Tibial nerve (tissue), 4 donors: ENCODE measurements at regions not wholly inside any gene's neighbourhood (a gene's known extent, or its start where the extent isn't known, plus 50 kb on each side); places are given as distances from the start of the nearest gene placed in this dataset.

Experiments used
- DNase-seq, 2 donors: peaks; one replicate each; pipeline ENCODE4 v3.0.0-alpha.2; 2019; ENCODE audit warnings: low spot score in 2 of 2
- H3K27ac ChIP-seq, 4 donors: fragments of 200-600 bp; sonication (generic) in 3 of 4; one replicate each; pipeline ENCODE4 v1.5.1; 2017 to 2019; ENCODE audit warnings: mild to moderate bottlenecking in 1 of 4
- H3K27me3 ChIP-seq, 2 donors: fragments of 200-600 bp; sonication (generic) in 1 of 2; one replicate each; pipeline versions ENCODE4 v1.5.1 to v1.6.0; 2017 to 2019
- H3K36me3 ChIP-seq, 3 donors: fragments of 200-600 bp; sonication (generic); one replicate each; pipeline ENCODE4 v1.5.1; 2018 to 2019
- H3K4me1 ChIP-seq, 4 donors: fragments of 200-600 bp; sonication (generic) in 3 of 4; one replicate each; pipeline ENCODE4 v1.5.1; 2017 to 2019
- H3K4me3 ChIP-seq, 4 donors: fragments of 200-600 bp; sonication (generic) in 3 of 4; one replicate each; pipeline ENCODE4 v1.5.1; 2017 to 2019; ENCODE audit warnings: mild to moderate bottlenecking in 1 of 4, moderate library complexity in 1 of 4
- H3K9me3 ChIP-seq, 4 donors: fragments of 200-600 bp; sonication (generic) in 3 of 4; one replicate each; pipeline ENCODE4 v1.5.1; 2017 to 2019
- CTCF ChIP-seq, 5 experiments: fragments of 200-600 bp in 3 of 5; fragments of 450-650 bp in 2 of 5; sonication (generic) in 3 of 5; IDR thresholded peaks; one replicate each; pipeline ENCODE4 v1.5.1; 2016 to 2019; ENCODE audit warnings: antibody characterized with exemption in 5 of 5, mild to moderate bottlenecking in 3 of 5, moderate library complexity in 2 of 5
- EP300 ChIP-seq, 2 donors: sonication (generic); formaldehyde crosslinking; IDR thresholded peaks; one replicate each; pipeline ENCODE4 v1.6.1; 2017; ENCODE audit warnings: antibody characterized with exemption in 2 of 2, mild to moderate bottlenecking in 1 of 2
- POLR2A ChIP-seq, 2 donors: fragments of 450-650 bp; IDR thresholded peaks; one replicate each; pipeline ENCODE4 v1.6.1; 2017; ENCODE audit warnings: antibody characterized with exemption in 2 of 2, mild to moderate bottlenecking in 2 of 2, moderate library complexity in 2 of 2
- WGBS, 2 donors: methylation state at CpG; one replicate each; pipeline ENCODE4 v1.1.5; 2018; 5-methylcytosine and 5-hydroxymethylcytosine counted together

- no peaks in the 10 kb centered on the region for H3K36me3 ChIP-seq
- H3K4me1 ChIP-seq = no peaks in the 10 kb centered on the region
- H3K4me3 ChIP-seq = no peak overlapping the region
- no peak for DNase-seq
- H3K27ac ChIP-seq = no peak overlapping the region
- H3K27me3 ChIP-seq = no peaks in the 10 kb centered on the region
- TF ChIP-seq EP300 (IDR thresholded peaks at IDR 0.05) = no peak
- no peak for TF ChIP-seq POLR2A (IDR thresholded peaks at IDR 0.05)
- no peak for TF ChIP-seq CTCF (IDR thresholded peaks at IDR 0.05)
- 78 to 80% methylated on average over 5 of the region's 5 CpGs for WGBS, 2 donors
- H3K9me3 ChIP-seq = no peaks in the 10 kb centered on the region
Observed at GRCh38 chr3:43948013-43948412, 257.3 kb downstream of the ABHD5 start.

- Histone ChIP-seq H3K27me3 (no peaks in the 10 kb centered on the region), H3K9me3 (no peaks in the 10 kb centered on the region), H3K36me3 (no peaks in the 10 kb centered on the region), H3K27ac (no peak overlapping the region), H3K4me3 (no peak overlapping the region), H3K4me1 (no peaks in the 10 kb centered on the region)
- TF ChIP-seq POLR2A (IDR thresholded peaks at IDR 0.05) (no peak), EP300 (IDR thresholded peaks at IDR 0.05) (no peak), CTCF (IDR thresholded peaks at IDR 0.05) (no peak)
- DNase-seq = no peak
- 78 to 83% methylated on average over 6 of the region's 6 CpGs for WGBS, 2 donors
Observed at GRCh38 chr3:43949594-43949993, 258.9 kb downstream of the ABHD5 start.

- H3K27me3 ChIP-seq = no peaks in the 10 kb centered on the region
- no peak for DNase-seq
- H3K4me1 ChIP-seq = no peaks in the 10 kb centered on the region
- TF ChIP-seq EP300 (IDR thresholded peaks at IDR 0.05) (no peak), POLR2A (IDR thresholded peaks at IDR 0.05) (no peak), CTCF (IDR thresholded peaks at IDR 0.05) (no peak)
- no peaks in the 10 kb centered on the region for H3K9me3 ChIP-seq
- no peaks in the 10 kb centered on the region for H3K36me3 ChIP-seq
- 52 to 59% methylated on average over 4 of the region's 4 CpGs for WGBS, 2 donors
- no peak overlapping the region for H3K27ac ChIP-seq
- no peak overlapping the region for H3K4me3 ChIP-seq
Observed at GRCh38 chr3:43950775-43951174, 260.0 kb downstream of the ABHD5 start.

- 64 to 70% methylated on average over 4 of the region's 4 CpGs for WGBS, 2 donors
- H3K9me3 ChIP-seq = no peaks in the 10 kb centered on the region
- H3K4me1 ChIP-seq = no peaks in the 10 kb centered on the region
- H3K4me3 ChIP-seq = no peak overlapping the region
- H3K36me3 ChIP-seq = no peaks in the 10 kb centered on the region
- H3K27ac ChIP-seq = no peak overlapping the region
- DNase-seq = no peak
- TF ChIP-seq EP300 (IDR thresholded peaks at IDR 0.05) (no peak), CTCF (IDR thresholded peaks at IDR 0.05) (no peak), POLR2A (IDR thresholded peaks at IDR 0.05) (no peak)
- H3K27me3 ChIP-seq = no peaks in the 10 kb centered on the region
Observed at GRCh38 chr3:43951813-43952212, 261.1 kb downstream of the ABHD5 start.

GRCh38 chr3:43953380-43953779 lies 262.6 kb downstream of the ABHD5 start:
- no peaks in the 10 kb centered on the region for H3K27me3 ChIP-seq
- no peaks in the 10 kb centered on the region for H3K9me3 ChIP-seq
- no peak overlapping the region for H3K27ac ChIP-seq
- H3K4me3 ChIP-seq = no peak overlapping the region
- no peaks in the 10 kb centered on the region for H3K36me3 ChIP-seq
- TF ChIP-seq CTCF (IDR thresholded peaks at IDR 0.05) (no peak), POLR2A (IDR thresholded peaks at IDR 0.05) (no peak), EP300 (IDR thresholded peaks at IDR 0.05) (no peak)
- DNase-seq = no peak
- 88 to 90% methylated on average over 10 of the region's 10 CpGs for WGBS, 2 donors
- no peaks in the 10 kb centered on the region for H3K4me1 ChIP-seq
